H54 (cell line): ENCODE measurements at regions not wholly inside any gene's neighbourhood (a gene's known extent, or its start where the extent isn't known, plus 50 kb on each side); places are given as distances from the start of the nearest gene placed in this dataset.

ENCODE experiments used
- DNase-seq: peaks from one replicate; pipeline ENCODE4 v3.0.0; 2011; ENCODE audit warnings: low spot score, mixed read lengths; ENCODE audit not compliant: insufficient read length
- FAIRE-seq: peaks from 3 replicates; lab custom pipeline; 2011; peaks lifted over from hg19 to GRCh38; lab: Jason Lieb, UNC
- POLR2A ChIP-seq: IDR thresholded peaks from 2 replicates; pipeline ENCODE4 v1.6.1; 2011; ENCODE audit warnings: low read depth, mild to moderate bottlenecking, low read length

DNA sequence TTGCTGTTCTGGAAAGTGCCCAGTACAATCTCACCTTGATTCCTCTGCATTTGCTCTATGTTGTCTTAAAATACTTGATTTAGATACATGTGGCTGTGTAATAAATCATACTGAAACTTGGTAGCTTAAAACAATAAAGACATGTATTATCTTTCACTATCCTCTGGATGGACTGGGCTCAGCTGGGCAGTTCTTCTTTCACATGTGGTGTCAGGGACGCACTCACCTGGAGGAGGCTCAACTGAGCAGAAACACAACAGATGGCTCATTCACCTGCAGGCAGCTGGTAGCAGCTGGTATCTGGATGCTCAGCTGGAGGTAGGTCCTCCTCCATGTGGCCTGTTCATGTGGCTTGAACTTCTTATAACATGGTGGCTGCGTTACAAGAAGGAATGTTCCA lies 563.8 kb upstream of the FRG1 start:
- DNase-seq (no peak), FAIRE-seq (no peak)
- TF ChIP-seq POLR2A: no peak

DNA sequence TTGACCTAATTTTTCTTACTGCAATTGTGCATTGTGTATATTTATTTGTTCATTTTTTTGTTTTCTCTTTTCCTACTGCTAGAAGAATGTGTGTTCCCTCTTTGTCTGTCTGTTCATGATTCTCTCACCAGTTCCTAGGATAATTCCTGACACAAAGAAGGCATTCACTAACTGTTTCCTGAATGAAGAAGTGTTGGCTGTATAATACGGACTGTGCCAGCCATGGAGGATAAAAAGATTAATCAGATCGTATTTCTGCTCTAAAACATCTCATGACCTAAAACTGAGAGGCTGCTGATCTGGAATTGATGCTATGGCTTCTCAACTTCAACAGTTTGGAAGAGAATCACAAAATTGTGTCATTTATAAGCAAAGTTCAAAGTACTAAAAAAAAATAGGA lies 563.1 kb upstream of the FRG1 start:
- TF ChIP-seq POLR2A: no peak
- FAIRE-seq (no peak), DNase-seq (no peak)

DNA sequence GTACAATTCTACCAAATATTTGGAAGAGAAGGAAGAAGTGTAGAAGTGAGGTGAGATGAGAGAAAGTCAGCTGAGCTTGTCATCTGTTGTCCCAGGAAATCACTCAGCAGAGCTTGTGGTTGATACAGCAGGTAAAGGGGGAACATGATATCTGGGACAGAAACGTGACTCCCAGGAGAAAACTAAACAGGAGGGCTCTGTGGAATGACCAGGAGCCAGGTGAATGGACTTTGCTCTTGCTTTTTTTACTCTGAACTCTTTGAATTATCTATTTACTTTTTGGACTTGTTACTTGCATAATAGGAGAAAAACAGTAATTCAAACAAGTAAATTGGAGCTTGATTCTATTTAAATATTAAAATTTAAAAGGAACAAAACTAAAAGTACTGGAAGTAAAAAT lies 555.6 kb upstream of the FRG1 start:
- DNase-seq: no peak
- FAIRE-seq: no peak
- no peak for TF ChIP-seq POLR2A

DNA sequence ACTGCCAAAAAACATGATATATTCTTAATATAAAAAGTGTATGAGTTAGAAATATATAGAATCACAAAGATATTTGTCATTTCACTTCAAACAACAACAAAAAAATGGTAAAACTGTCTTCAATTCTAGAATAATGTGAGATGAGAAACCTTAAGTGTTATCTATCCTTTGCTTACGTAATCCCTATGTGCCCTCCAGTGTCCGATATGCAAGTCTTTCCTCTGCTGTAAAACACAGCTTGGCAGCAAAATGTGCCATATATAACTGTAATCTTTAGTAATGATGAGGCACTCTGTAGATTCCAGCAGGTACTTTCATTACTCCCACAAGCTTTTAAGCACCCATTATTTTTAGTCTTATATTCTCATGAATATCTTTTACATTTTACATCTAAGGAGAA lies 555.1 kb upstream of the FRG1 start:
- TF ChIP-seq POLR2A: no peak
- FAIRE-seq (no peak), DNase-seq (no peak)

DNA sequence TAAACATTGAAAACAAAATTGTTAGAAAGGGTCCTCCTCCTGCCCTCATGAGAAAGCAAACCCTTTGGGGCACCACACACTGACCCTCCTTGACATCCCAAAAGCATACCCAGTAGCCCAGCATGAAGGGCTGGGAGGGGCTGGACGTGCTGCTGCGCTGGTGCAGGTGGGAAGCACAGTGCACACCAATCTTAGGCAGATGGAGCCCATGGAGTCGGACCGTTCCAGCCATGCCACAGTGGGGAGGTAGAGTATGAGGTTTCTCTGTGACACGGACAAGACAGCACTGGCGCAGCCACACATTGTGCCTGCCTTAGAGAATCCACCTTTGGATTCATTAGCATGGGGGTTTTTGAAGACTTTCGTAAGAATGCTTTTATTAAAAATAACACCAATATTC lies 544.2 kb upstream of the FRG1 start:
- DNase-seq (no peak), FAIRE-seq (no peak)
- TF ChIP-seq POLR2A: no peak

DNA sequence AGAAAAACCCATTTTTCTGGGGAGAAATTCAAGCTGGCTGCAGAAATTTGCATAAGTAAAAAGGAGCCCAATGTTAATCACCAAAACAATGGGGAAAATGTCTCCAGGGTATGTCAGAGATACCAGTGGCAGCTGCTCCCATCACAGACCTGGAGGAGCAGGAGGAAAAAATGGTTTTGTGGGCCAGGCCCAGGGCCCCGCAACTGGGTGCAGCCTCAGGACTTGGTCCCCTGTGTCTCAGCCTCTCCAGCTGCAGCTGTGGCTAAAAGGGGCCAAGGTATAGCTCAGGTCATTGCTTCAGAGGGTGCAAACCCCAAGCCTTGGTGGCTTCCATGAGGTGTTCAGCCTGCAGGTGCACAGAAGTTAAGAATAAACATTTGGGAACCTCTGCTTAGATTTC lies 536.4 kb upstream of the FRG1 start:
- DNase-seq: no peak
- FAIRE-seq: no peak
- no peak for TF ChIP-seq POLR2A

DNA sequence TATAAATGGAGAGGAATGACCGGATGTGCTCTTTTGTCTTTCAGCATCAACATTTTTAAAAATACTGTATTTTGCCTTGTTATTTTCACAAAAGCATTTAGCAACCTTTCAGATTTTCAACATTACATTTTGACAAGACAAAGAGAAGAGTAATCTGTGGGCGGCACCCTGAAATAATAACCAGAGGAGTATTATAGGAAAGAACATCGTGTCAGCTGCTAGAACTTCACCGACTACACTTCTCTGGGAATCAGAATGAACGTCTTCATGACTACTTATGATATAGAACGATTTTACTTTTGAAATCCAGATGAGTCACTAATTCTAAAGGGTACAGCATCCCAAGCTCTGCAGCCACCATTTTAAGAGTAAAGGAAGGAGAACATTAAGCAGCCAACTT lies 531.5 kb upstream of the FRG1 start:
- FAIRE-seq (no peak), DNase-seq (no peak)
- TF ChIP-seq POLR2A: no peak

DNA sequence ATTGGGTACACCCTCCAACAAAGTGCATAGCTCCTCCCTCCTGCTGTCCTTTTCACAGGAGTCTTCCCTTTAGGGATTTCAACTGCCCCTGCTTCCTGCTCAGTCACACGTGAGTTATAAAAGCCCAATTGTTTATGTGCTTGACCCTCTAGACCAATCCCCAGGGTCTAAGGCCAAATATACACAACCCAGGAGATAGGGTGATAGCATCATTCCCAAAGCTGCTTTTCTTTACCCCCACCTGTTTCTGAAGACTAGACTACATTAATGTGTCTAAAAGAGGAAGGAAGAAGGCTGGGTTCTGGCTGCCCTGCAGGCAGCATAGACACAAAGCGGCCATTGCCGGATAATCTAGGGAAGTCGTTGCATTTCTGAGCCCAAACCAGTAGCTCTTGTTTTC lies 526.7 kb upstream of the FRG1 start:
- no peak for FAIRE-seq
- no peak for DNase-seq
- TF ChIP-seq POLR2A: no peak

DNA sequence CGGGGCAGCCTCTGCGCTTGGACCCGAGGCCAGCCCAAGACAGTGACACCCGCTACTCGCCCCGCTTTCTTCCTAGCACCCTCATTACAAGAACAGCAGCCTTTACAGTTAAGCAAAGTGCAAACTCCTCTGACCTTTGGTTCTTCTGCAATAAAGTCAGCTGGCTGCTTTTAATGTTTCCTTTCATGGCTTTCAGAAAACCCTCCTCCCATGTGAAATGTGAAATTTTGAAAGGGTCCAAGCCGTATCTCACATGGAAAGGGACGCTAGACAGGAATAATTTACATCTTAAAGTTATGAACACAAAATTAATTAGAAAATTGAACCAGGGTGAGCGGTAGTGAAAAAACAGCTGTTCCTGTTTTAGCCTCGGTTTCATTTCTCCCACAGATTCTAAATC lies 520.1 kb upstream of the FRG1 start:
- DNase-seq (no peak), FAIRE-seq (no peak)
- no peak for TF ChIP-seq POLR2A

DNA sequence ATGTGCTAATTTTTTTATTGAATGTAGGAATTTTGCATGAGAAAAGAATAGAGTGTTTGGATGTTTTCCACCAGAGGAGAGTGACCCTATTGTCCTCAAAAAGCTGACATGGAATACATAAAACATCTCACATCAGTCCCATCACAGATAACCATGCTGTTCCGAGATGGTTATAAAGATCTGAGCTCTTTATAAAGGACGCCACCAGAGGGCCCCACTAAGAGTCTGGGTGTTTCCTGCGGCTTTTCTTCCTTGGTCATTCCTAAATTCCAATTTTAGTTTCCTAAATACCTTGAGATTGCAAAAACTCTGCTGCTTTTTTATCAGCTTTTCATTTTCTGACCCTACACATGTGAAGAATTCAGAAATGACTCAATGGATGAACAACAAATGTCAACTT lies 504.5 kb upstream of the FRG1 start:
- no peak for TF ChIP-seq POLR2A
- DNase-seq (no peak), FAIRE-seq (no peak)

DNA sequence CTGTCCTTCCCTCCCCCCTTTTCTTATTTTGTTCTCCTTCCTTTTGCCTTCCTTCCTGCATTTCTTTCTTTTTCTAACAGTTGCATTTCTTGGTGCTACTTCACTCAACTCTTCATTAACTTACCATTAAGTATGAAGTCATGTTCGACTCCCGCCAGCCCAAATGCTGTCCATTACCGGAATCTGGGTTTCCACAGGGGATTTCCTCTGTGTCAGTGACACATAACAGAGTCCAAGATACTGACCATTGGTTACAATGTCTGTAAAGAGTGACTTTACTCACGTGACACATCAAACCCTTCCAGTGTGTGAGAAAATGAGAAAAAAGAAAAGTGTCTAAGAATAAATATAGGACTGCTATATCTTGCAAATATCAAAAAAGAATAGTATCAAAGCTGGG lies 500.0 kb upstream of the FRG1 start:
- no peak for FAIRE-seq
- no peak for DNase-seq
- TF ChIP-seq POLR2A: no peak

DNA sequence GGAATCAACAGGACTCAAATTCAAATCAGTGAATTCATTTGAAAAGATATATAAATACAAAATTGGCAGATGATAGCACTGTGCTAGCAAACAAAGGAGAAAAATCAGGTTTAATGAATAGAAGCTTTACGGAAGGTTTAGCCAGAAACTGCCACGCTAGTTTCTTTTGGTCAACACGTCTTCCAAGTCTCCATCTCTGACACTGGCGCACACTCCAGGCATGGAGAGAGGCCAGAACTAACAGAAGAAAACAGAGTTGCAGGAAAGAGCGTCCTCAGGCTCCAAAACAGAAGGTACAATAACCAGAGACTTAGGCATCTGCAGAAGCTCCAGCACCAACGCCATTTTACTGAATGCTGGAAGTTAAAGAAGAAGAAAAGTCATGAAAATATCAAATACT lies 497.3 kb upstream of the FRG1 start:
- no peak for TF ChIP-seq POLR2A
- FAIRE-seq (no peak), DNase-seq (no peak)

DNA sequence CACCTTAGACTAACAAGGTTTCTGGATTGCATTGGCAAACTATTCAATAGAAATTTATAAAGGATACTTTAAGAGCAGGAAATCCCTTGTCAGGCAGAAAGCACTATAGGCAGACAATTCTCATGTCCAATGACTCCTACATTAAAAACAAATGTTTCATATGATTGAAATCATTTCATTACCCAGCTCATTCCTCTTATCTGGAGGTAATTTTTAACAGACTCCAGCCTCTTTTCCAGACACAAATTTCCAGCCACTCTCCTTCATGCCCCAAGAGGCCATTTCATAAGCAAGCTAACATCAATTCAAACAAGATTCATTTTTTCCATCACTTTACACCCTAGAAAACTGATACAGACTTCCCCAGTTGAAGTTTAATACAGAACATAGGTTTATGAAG lies 495.1 kb upstream of the FRG1 start:
- no peak for TF ChIP-seq POLR2A
- FAIRE-seq (no peak), DNase-seq (no peak)

DNA sequence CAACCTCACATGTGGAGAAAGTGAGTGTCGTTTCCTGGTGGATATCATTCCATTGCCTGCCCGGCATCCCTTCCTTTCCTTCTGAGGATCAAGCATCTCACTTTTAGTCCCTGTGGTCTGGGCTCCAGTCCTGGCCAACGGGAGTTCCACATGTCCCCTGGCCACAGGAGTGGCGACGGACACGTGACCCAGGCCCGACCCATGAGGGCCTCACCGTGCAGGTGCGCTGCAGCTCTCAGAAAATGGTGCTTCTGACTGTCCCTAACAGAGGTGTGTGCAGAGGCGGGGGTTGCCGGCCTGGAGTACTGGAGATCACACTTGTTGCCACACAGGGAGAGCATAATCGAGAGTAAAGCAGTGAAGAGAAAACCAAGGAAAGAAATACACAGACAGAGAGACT lies 476.9 kb upstream of the FRG1 start:
- no peak for TF ChIP-seq POLR2A
- DNase-seq (no peak), FAIRE-seq (no peak)

DNA sequence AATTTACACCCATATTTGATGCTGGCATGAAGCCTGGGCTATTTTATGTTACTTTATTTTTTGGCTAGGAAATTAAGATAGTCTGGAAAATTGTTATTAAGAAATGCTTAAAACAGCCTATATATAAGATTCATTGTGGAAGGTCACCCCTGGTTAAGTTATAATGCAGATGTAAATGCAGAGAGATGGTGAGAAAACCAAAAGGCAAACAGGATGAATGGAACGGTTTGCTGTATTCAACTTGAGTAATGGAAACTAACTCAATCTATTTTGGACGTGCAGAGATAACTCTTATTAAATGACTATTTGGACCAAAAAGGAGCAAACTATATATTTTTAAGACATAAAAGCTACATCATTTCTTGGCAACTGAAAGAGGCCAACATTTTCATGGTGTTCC lies 446.3 kb upstream of the FRG1 start:
- no peak for FAIRE-seq
- TF ChIP-seq POLR2A: no peak
- DNase-seq: no peak

DNA sequence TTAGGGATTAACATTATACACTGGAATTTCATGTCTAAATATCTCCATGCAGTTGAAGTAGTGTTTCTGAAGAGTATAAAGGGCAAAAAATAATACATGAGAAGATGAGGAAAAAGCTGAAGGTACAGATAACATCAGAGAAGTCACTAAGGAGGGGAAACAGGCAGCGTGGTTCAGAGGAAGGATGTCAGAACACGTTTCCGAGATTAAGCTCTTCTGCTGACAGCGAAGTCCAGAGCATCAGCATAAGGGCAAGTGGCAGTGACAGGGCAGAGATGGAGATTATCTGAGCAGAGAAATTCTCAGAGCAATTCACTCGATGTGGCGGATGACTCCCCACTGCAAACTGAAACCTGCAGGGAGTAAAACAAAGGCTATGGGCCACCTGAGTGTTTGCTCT lies 443.2 kb upstream of the FRG1 start:
- FAIRE-seq (no peak), DNase-seq (no peak)
- no peak for TF ChIP-seq POLR2A

DNA sequence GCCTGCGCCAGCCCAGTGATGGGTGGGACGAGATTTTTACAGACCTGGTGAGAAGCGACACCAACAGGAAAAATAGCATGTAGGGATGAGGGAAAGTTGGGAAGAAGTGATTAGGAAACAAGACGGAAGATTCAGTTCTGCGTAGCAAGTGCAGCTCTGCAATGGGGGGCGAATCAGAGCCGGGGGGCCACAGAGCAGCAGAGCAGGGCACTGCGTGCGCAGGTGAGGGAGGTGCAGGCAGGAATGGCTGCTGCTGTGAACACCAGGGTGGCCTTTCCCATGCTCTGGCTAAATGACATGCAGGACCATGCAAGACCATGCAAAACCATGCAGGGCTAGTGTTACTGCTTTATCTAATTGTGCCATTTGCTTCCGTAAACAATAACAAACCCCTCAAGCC lies 442.7 kb upstream of the FRG1 start:
- DNase-seq: no peak
- TF ChIP-seq POLR2A: no peak
- FAIRE-seq: no peak
